ENCODE measurements at regions not wholly inside any gene's neighbourhood (a gene's known extent, or its start where the extent isn't known, plus 50 kb on each side); places are given as distances from the start of the nearest gene placed in this dataset.

- Histone ChIP-seq H3K36me3 (no peaks in the 10 kb centered on the region), H3K27me3 (no peaks in the 10 kb centered on the region), H3K4me1 (no peaks in the 10 kb centered on the region), H3K27ac (no peak overlapping the region), H3K4me3 (no peak overlapping the region), H3K9me3 (no peaks in the 10 kb centered on the region)
- DNase-seq (ENCODE audit: low spot score in 2 of 2): no peak
- no peak for TF ChIP-seq CTCF (IDR thresholded peaks at IDR 0.05)
- intact Hi-C loops (cut with DNase I): no loop called here
Measured at GRCh38 chr2:13923823-13924222, 708.7 kb upstream of the LRATD1 start.

- H3K27ac ChIP-seq: no peak overlapping the region
- H3K36me3 ChIP-seq: no peaks in the 10 kb centered on the region
- DNase-seq (ENCODE audit: low spot score in 2 of 2): no peak
- no peaks in the 10 kb centered on the region for H3K9me3 ChIP-seq
- no peak overlapping the region for H3K4me3 ChIP-seq
- no peaks in the 10 kb centered on the region for H3K27me3 ChIP-seq
- intact Hi-C loops (cut with DNase I): no loop called here
- no peaks in the 10 kb centered on the region for H3K4me1 ChIP-seq
- TF ChIP-seq CTCF (IDR thresholded peaks at IDR 0.05): no peak
Measured at GRCh38 chr2:13942111-13942510, 690.4 kb upstream of the LRATD1 start.

GRCh38 chr2:13950761-13951160 lies 681.8 kb upstream of the LRATD1 start:
- no peaks in the 10 kb centered on the region for H3K9me3 ChIP-seq
- intact Hi-C loops (cut with DNase I): no loop called here
- H3K4me3 ChIP-seq: no peak overlapping the region
- H3K27ac ChIP-seq: no peak overlapping the region
- TF ChIP-seq CTCF (IDR thresholded peaks at IDR 0.05): no peak
- no peak for DNase-seq (ENCODE audit: low spot score in 2 of 2)
- no peaks in the 10 kb centered on the region for H3K36me3 ChIP-seq
- H3K4me1 ChIP-seq: no peaks in the 10 kb centered on the region
- no peaks in the 10 kb centered on the region for H3K27me3 ChIP-seq

GRCh38 chr2:13968811-13969210 lies 663.7 kb upstream of the LRATD1 start:
- Histone ChIP-seq H3K4me1 (no peaks in the 10 kb centered on the region), H3K4me3 (no peak overlapping the region), H3K27me3 (no peaks in the 10 kb centered on the region), H3K9me3 (no peaks in the 10 kb centered on the region), H3K36me3 (no peaks in the 10 kb centered on the region), H3K27ac (no peak overlapping the region)
- intact Hi-C loops (cut with DNase I): no loop called here
- DNase-seq (ENCODE audit: low spot score in 2 of 2): no peak
- TF ChIP-seq CTCF (IDR thresholded peaks at IDR 0.05): no peak

GRCh38 chr2:13986119-13986720 lies 646.3 kb upstream of the LRATD1 start:
- Histone ChIP-seq H3K27me3 (no peaks in the 10 kb centered on the region), H3K9me3 (no peaks in the 10 kb centered on the region), H3K27ac (no peak overlapping the region), H3K4me3 (no peak overlapping the region), H3K4me1 (no peaks in the 10 kb centered on the region), H3K36me3 (no peaks in the 10 kb centered on the region)
- DNase-seq (ENCODE audit: low spot score in 2 of 2): no peak
- TF ChIP-seq CTCF (IDR thresholded peaks at IDR 0.05): no peak
- intact Hi-C loops (cut with DNase I): no loop called here

GRCh38 chr2:13996527-13996926 lies 636.0 kb upstream of the LRATD1 start:
- Histone ChIP-seq H3K27ac (no peak overlapping the region), H3K9me3 (no peaks in the 10 kb centered on the region), H3K4me3 (no peak overlapping the region), H3K4me1 (no peaks in the 10 kb centered on the region), H3K36me3 (no peaks in the 10 kb centered on the region), H3K27me3 (no peaks in the 10 kb centered on the region)
- TF ChIP-seq CTCF (IDR thresholded peaks at IDR 0.05): no peak
- DNase-seq (ENCODE audit: low spot score in 2 of 2): no peak
- intact Hi-C loops (cut with DNase I): no loop called here
